GM19463 (cell line): ENCODE measurements at regions not wholly inside any gene's neighbourhood (a gene's known extent, or its start where the extent isn't known, plus 50 kb on each side); places are given as distances from the start of the nearest gene placed in this dataset.
"Not testable (repeated sequence)": the region's sequence is repeated elsewhere in the genome, so short reads cannot be mapped to it uniquely, and the experiment has no call there.

Source experiments
- ATAC-seq: cut with Tn5 transposase; IDR thresholded peaks from one replicate; pipeline ENCODE4 v1.9.1; 2021; ENCODE audit warnings: mild to moderate bottlenecking, moderate library complexity; ENCODE audit not compliant: unreplicated experiment

DNA sequence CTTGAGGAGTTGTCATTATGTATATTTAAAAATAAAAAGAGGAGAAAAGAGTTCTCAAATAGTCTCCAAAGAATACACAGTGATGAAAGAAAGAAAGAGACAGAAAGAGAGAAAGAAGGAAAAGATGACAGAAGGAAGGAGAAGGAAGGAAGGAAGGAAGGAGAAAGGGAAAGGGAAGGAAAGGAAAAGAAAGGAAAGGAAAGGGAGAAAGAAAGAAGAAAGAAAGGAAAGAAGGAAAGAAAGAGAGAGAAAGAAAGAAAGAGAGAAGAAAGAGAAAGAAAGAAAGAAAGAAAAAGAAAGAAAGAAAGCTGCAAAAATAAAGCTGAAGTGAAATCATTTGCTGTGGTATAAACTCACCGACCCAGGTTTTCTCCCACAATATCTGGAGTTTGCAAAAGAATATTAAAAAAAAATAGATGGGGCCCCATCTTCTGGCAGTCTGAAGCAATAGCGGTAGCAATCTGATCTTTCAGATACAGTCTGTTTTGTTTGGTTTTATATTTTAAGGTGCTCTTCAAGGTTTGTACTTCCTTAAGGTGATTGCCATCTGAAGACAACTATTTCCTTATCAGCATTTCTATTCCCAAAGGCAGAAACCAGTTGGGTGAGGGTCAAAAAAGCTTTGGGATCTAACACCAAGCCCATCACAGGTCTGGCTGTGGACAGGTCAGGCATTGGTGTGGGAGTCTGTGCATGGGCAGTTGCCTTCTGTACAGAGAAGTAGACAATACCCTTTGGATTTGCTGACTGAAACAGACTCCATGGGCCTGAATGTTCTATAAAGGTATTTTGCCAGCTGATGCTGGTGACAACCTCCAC is 160.4 kb downstream of the CPEB2 start:
- ATAC-seq, result no peak

- ATAC-seq, result no peak
Observed at GRCh38 chr4:15163284-15163645, 161.0 kb downstream of the CPEB2 start.

DNA sequence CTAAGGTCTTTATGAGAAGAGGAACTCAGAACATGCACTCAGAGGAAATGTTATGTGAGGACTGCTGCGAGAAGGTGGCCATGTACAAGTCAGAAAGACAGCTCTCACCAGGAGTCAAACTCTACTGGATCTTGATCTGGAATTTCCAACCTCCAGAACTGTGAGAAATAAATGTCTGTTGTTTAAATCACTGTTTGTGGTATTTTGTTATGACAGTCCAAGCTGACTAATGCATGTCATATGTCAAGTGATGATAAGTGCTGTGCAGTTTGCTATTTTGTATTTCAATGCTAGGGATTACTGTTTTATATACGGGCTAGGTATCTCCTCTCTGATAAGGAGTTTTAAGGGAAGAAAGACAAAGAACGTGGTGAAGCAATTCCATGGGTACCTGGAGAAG is 162.3 kb downstream of the CPEB2 start:
- no peak for ATAC-seq

- ATAC-seq, result no peak
Observed at GRCh38 chr4:15167743-15168142, 165.5 kb downstream of the CPEB2 start.

- ATAC-seq, result no peak
Observed at GRCh38 chr4:15168759-15169158, 166.5 kb downstream of the CPEB2 start.

DNA sequence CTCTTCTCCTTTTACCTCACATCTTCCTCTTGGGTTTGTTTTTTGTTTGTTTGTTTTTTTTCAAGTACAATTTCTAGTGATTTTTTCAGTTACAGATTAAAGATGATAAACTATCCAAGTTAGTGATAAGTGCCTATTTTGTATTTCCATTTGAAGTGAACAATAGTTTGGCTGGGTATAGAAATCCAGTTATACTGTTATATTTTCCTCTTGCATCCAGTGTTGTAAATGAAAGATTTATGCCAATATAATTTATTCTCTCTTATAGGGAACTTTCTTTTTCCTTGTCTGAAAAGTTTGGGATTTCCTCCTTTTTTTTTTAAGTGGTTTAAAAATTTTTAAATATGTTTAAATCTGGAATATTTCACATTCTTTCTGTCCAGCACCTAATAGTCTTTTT is 169.4 kb downstream of the CPEB2 start:
- ATAC-seq, result no peak

- no peak for ATAC-seq
Observed at GRCh38 chr4:15173251-15173650, 171.0 kb downstream of the CPEB2 start.

- not testable (repeated sequence) for ATAC-seq
Observed at GRCh38 chr4:15174168-15174567, 171.9 kb downstream of the CPEB2 start.

GRCh38 chr4:15179842-15180241 is 177.6 kb downstream of the CPEB2 start:
- not testable (repeated sequence) for ATAC-seq

DNA sequence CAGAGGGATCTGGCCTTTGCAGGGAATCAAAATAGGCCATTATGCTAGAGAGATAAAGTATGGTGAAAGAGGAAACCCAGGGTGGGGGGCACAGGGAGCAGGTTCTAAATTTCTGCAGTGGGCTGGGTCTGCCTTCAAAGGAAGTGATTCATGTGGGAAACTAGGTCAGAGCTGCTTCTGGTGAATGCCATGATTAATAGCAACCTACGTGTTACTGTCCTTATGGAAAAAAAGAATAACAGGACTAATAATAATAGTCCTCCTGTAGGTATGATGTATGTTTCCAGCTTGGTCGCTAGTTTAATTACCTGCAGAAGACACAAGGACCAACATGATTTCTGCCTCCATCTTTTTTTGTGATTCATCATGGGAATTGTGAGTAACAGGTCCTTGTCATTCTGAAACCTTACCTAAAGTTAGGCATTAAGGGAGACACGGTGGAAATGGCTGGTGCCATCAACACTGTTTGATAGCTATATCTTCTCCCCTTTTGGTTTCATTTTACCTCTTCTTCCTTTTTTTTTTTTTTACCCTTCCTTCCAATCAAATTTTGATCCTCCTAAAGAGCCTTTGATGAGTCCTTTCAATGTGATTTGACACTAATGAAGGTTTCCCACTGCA is 180.4 kb downstream of the CPEB2 start:
- peak; percentile 91 for ATAC-seq

DNA sequence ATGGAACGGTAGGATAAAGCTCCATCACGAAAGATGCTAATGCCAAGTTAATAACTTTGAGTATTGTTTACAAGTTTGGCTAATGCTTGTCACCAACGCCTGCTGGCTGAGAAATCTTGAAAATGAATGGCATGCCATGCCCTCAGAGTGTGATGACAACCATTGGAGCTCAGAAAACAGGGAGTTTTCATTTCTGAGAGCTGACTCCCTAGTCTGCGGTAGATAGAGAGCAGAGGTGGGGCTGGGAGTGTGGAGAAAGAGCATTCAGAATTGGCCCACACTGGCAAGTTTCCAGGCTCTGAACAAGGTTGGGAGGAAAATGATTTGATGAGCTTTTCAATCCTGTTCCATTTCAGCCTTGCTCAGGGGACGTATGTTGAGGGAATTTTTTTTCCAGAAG is 183.9 kb downstream of the CPEB2 start:
- ATAC-seq, result no peak

- no peak for ATAC-seq
Observed at GRCh38 chr4:15186806-15187205, 184.5 kb downstream of the CPEB2 start.

- ATAC-seq, result peak; percentile 62
Observed at GRCh38 chr4:15188605-15189539, 186.6 kb downstream of the CPEB2 start.

DNA sequence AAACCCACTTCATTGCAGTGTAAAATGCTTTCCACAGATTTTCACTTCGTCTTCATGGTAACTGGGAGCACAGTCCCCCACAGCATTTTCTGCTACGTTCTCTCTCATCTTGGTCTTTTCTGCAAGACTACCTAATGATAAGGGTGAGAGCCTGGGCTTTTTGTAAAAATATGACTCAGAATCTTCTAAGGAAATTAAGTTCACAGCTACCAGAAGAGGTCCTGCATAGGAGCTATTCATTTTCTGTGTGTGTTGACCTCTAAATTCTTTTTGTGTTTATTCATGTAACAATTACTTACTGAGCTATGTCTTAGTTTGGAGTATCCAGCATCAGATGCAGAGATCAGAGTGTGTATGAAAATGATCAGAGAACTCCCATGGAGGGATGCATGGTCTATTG is 192.2 kb downstream of the CPEB2 start:
- ATAC-seq, result no peak

GRCh38 chr4:15197005-15197404 is 194.7 kb downstream of the CPEB2 start:
- no peak for ATAC-seq

GRCh38 chr4:15198070-15198727 is 195.9 kb downstream of the CPEB2 start:
- ATAC-seq, result no peak

DNA sequence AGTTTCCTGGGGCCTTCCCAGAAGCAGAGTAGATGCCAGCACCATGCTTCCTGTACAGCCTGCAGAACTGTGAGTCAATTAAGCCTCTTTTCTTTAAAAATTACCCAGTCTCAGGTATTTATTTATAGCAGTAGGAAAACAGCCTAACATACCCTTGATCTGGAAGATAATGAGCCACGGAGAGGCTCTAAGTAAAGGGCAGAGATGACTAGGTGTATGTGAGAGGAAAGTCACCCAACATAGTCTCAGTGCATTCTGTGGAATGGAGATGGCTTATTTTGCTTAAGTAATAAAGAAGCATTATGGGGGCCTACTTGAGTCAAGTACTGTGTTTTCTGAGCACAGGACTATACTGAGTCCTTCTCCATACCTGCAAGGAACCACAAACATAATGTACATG is 199.5 kb downstream of the CPEB2 start:
- ATAC-seq, result no peak

DNA sequence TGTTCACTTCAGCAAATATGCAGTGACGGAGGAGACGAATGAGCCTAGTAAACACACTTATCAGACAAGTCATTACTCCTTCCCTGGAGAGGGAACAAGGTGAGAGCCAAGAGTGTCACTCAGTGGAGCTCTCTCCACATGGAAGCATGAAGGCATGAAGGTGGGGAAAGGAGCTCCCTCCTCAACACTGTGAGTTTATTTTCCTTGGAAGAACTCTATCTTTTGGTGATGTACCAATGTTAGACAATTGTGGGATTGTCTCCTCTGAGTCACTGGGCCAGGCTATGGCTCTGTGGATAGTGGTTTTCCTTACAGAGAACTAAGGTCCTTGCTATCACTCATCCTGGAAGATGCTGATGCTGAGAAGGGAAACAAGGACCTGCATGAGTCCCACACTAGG is 200.2 kb downstream of the CPEB2 start:
- ATAC-seq, result no peak

GRCh38 chr4:15206526-15206925 is 204.2 kb downstream of the CPEB2 start:
- not testable (repeated sequence) for ATAC-seq

GRCh38 chr4:15213302-15213970 is 211.2 kb downstream of the CPEB2 start:
- no peak for ATAC-seq
